ENCODE measurements at regions not wholly inside any gene's neighbourhood (a gene's known extent, or its start where the extent isn't known, plus 50 kb on each side); places are given as distances from the start of the nearest gene placed in this dataset.

DNA sequence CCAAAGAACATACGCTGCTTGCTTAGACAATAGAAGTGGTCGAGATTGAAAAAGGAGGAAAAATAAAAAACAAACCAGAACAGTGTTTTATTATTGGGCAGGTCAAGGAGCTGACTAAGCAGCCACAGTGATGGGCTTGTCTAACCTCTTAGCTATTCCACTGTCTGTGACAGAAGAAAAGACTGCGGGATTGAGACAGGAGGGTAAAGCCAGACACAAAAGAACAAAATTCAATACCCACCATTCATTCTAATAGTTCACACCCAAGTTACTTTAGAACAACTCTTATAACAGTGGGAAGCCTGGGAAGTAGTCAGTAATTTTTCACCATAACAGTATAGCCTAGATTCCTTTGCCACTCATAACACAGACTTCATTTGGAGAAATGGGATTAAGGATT, 435.4 kb downstream of the MFSD1 start:
- intact Hi-C loops (cut with micrococcal nuclease): no loop called here
- RAD21 ChIA-PET (ENCODE audit: low non-redundant PET in 1 of 2, low total read pairs in 2 of 2, uncharacterized antibody in 2 of 2, unreplicated experiment in 2 of 2): no interaction called here
- POLR2A ChIA-PET: no interaction called here
- ATAC-seq (no peak), DNase-seq (ENCODE audit: low read depth, low spot score) (no peak)
- Histone ChIP-seq H2AFZ (ENCODE audit: low read depth, low read length, poor library complexity, severe bottlenecking) (no peak overlapping the region), H3K79me2 (ENCODE audit: insufficient read depth, low read length) (no peaks in the 10 kb centered on the region), H3K27ac (ENCODE audit: low read depth, low read length) (no peak overlapping the region), H3K4me3 (replicated peaks in 1 of 2; ENCODE audit: low read depth in 1 of 2, low read length in 2 of 2) (no peak overlapping the region), H3K9me3 (ENCODE audit: control insufficient read depth in 1 of 2, insufficient read depth in 1 of 2, low read depth in 1 of 2, low read length in 2 of 2) (no peaks in the 10 kb centered on the region), H3K9ac (ENCODE audit: low read length) (no peak overlapping the region), H4K20me1 (ENCODE audit: insufficient read depth) (no peaks in the 10 kb centered on the region), H3K4me1 (ENCODE audit: control insufficient read depth in 1 of 2, insufficient read depth in 2 of 2, low read length in 2 of 2) (no peaks in the 10 kb centered on the region), H3K36me3 (ENCODE audit: control insufficient read depth in 1 of 2, insufficient read depth in 2 of 2, low read length in 2 of 2) (no peaks in the 10 kb centered on the region), H3K9me2 (ENCODE audit: insufficient read depth) (no peaks in the 10 kb centered on the region), H3K4me2 (ENCODE audit: low read length) (no peak overlapping the region), H3K27me3 (ENCODE audit: insufficient read depth, low read length) (no peaks in the 10 kb centered on the region)
- CTCF ChIA-PET: no interaction called here
- no peak for TF ChIP-seq YY1 (IDR thresholded peaks at IDR 0.05; ENCODE audit: extremely low read depth, insufficient replicate concordance, low read depth, low read length)
- no peak for TF ChIP-seq POLR2AphosphoS5 (IDR thresholded peaks at IDR 0.05; ENCODE audit: low read depth, low read length)
- no peak for TF ChIP-seq FOSL1 (IDR thresholded peaks at IDR 0.05; ENCODE audit: low read depth)
- TF ChIP-seq ZNF274 (IDR thresholded peaks at IDR 0.05; ENCODE audit: low read depth, low read length): no peak
- no peak for TF ChIP-seq SIN3A (IDR thresholded peaks at IDR 0.05; ENCODE audit: low read depth)
- BruUV-seq (replicated peaks): no TSS peak

GRCh38 chr3:159238646-159239045, 436.8 kb downstream of the MFSD1 start:
- no peaks in the 10 kb centered on the region for H3K9me2 ChIP-seq (ENCODE audit: insufficient read depth)
- no peak overlapping the region for H3K9ac ChIP-seq (ENCODE audit: low read length)
- H3K79me2 ChIP-seq (ENCODE audit: insufficient read depth, low read length): no peaks in the 10 kb centered on the region
- DNase-seq (ENCODE audit: low read depth, low spot score) (no peak), ATAC-seq (no peak)
- ChIA-PET POLR2A (no interaction called here), RAD21 (ENCODE audit: low non-redundant PET in 1 of 2, low total read pairs in 2 of 2, uncharacterized antibody in 2 of 2, unreplicated experiment in 2 of 2) (no interaction called here), CTCF (no interaction called here)
- no peak overlapping the region for H2AFZ ChIP-seq (ENCODE audit: low read depth, low read length, poor library complexity, severe bottlenecking)
- intact Hi-C loops (cut with micrococcal nuclease): no loop called here
- no peaks in the 10 kb centered on the region for H3K36me3 ChIP-seq (ENCODE audit: control insufficient read depth in 1 of 2, insufficient read depth in 2 of 2, low read length in 2 of 2)
- H3K27me3 ChIP-seq (ENCODE audit: insufficient read depth, low read length): no peaks in the 10 kb centered on the region
- no peak for TF ChIP-seq YY1 (IDR thresholded peaks at IDR 0.05; ENCODE audit: extremely low read depth, insufficient replicate concordance, low read depth, low read length)
- no peak for TF ChIP-seq ZNF274 (IDR thresholded peaks at IDR 0.05; ENCODE audit: low read depth, low read length)
- no peaks in the 10 kb centered on the region for H4K20me1 ChIP-seq (ENCODE audit: insufficient read depth)
- no peak overlapping the region for H3K4me2 ChIP-seq (ENCODE audit: low read length)
- H3K4me1 ChIP-seq (ENCODE audit: control insufficient read depth in 1 of 2, insufficient read depth in 2 of 2, low read length in 2 of 2): no peaks in the 10 kb centered on the region
- no TSS peak for BruUV-seq (replicated peaks)
- no peak overlapping the region for H3K4me3 ChIP-seq (replicated peaks in 1 of 2; ENCODE audit: low read depth in 1 of 2, low read length in 2 of 2)
- H3K9me3 ChIP-seq (ENCODE audit: control insufficient read depth in 1 of 2, insufficient read depth in 1 of 2, low read depth in 1 of 2, low read length in 2 of 2): no peaks in the 10 kb centered on the region
- H3K27ac ChIP-seq (ENCODE audit: low read depth, low read length): no peak overlapping the region

Measured in HCT116 (cell line).